HG02763 (cell line): ENCODE measurements at regions not wholly inside any gene's neighbourhood (a gene's known extent, or its start where the extent isn't known, plus 50 kb on each side); places are given as distances from the start of the nearest gene placed in this dataset.

ENCODE experiments used
- ATAC-seq: cut with Tn5 transposase; IDR thresholded peaks from one replicate; pipeline ENCODE4 v1.9.1; 2021; ENCODE audit warnings: mild to moderate bottlenecking, moderate library complexity; ENCODE audit not compliant: unreplicated experiment

- ATAC-seq, result no peak
Measured at GRCh38 chr17:33473061-33473460, 180.0 kb upstream of the ASIC2 start.

- ATAC-seq, result no peak
Measured at GRCh38 chr17:33474789-33475188, 181.7 kb upstream of the ASIC2 start.

- no peak for ATAC-seq
Measured at GRCh38 chr17:33475594-33475993, 182.5 kb upstream of the ASIC2 start.

DNA sequence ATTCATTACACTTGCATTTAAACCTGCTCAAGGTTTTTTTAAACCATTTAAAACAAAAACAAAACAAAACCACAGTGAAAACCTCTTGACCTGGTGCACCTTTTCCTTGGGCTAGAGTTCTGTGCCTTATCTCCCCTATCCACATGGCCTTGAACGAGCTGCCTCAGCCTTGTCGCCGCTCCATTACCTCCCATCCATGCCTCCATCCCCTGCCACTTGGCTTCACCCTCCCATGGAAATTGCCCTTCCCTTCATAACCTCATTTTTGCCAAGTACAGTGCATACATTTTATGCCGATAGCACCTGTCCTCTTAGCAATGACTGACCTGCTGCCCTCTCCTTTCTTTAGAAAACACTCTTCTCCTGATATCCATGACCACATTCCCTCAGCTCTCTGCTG is 188.6 kb upstream of the ASIC2 start:
- ATAC-seq, result no peak

DNA sequence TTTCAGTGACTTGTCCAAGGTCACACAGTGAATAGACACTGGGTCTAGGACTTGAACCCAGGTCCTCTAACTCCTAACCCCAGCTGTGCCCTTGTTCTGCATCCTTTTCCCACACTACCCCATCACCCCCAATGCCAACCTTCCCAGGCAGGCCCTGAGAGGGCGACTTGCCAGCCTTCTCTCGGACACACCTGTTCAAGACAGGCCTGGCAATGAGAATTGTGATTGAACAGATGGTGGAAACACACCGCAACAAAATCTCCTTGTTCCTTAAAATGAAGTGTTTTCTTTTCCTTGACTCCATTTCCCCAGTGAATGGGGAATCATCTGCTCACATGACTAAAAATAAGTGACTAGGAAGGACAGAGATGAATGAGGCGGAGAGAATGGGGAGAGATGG is 189.5 kb upstream of the ASIC2 start:
- ATAC-seq, result no peak

GRCh38 chr17:33484559-33484958 is 191.5 kb upstream of the ASIC2 start:
- no peak for ATAC-seq

- ATAC-seq, result no peak
Measured at GRCh38 chr17:33486135-33486885, 193.2 kb upstream of the ASIC2 start.

GRCh38 chr17:33487187-33487879 is 194.2 kb upstream of the ASIC2 start:
- no peak for ATAC-seq

DNA sequence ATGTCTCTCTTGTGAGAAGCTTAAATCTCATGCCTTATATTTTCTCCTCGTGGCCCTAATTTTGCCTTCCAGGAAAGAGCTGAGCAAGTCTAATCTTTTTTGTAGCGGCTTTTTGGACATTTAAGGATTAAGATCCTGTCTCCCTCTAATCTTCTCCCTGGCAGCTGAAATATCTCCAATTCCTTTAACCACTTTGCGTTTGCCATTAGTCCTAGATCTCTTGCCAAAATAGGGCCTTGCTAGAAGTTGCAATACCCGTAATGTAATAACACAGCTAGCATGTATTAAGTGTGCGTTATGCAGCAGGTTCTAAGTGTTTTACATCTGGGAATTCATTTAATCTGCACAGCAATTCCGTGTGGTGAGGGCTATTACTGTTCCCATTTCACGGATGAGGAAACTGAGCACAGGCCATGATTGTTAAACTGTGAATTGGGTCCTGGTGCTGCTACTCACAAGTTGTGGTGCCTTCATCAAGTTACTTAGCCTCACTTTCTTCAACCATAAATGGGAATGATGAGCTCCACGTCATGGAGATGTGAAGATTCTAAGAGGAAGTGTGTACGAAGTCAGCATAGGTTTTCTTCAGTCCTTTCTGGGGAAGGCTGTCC is 198.9 kb upstream of the ASIC2 start:
- no peak for ATAC-seq

GRCh38 chr17:33492731-33493265 is 199.7 kb upstream of the ASIC2 start:
- no peak for ATAC-seq

- ATAC-seq, result no peak
Measured at GRCh38 chr17:33493566-33493965, 200.5 kb upstream of the ASIC2 start.

- ATAC-seq, result no peak
Measured at GRCh38 chr17:33494151-33494550, 201.1 kb upstream of the ASIC2 start.

GRCh38 chr17:33497623-33498022 is 204.5 kb upstream of the ASIC2 start:
- ATAC-seq, result no peak

DNA sequence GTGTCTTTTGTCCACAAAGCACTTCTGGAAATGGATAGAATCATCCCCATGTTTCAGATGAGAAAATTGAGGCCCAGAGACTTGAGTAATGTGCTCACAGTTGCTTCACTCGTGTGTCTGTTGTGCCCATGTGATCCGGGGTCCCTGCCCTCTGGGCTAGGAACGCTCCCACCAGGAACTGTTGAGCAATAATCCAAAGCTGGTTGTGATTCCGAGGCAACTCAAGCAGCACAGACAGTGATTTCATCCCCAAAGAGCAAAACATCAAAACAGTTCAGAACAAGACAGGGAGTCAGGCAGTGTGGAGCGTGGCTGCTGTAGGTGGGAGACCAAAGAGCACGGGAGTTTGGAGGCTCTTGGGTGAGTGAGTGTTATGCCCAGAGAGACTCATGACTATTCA is 205.0 kb upstream of the ASIC2 start:
- ATAC-seq, result no peak

DNA sequence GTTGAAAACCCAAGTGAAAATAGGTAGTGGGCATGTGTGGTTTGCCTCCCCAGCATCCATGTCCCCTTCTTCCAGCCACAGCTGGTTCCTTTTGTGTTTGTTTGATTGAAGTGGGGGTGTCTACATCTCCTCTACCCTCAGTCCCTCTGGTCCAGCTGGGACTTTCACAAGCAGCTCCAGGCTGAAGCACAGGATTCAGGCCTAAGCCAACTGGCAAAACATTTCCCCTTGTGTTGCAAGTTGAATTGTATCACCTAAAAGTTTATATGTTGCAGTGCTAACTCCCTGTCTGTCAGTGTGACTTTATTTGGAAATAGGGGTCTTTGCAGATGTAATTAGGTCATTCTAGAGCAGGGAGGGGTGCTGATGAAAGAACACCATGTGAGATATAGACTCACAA is 205.9 kb upstream of the ASIC2 start:
- no peak for ATAC-seq

DNA sequence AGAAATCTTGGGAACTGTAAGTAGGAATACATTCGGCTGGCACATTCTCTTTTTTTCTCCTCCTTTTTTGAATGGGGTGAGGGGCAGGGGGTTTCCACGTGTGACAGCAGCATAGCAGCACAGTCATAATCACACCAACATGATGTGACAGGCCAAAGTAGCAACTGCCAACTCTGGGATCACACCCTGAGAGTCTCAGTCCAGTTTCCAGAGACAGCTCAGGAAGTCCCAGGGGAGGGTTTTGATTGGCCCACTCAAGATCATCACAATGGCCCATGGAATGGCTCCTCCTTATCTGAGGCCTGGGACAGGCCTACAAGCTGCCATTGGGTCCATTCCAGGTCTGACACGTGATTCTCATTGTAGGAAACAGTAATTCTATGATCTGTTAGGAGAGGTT is 207.1 kb upstream of the ASIC2 start:
- no peak for ATAC-seq

DNA sequence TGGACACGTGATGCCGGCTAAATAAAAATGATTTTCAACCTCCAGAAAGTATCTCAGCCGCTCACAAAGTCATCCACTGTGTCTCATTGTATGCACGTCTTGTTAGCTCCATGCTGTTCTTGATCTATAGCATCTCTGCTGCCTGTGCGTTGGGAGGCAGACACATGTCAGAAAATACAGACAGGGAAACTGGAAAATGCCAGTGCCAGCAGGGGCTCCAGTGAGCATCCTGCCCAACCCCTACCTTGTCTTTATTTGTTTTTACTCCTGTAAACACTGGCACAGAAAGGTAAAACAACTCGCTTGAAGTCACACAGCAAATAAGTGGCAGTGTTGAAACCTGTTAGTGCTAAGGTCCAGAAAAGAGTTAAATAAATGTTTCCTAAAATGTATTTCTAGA is 208.1 kb upstream of the ASIC2 start:
- no peak for ATAC-seq

DNA sequence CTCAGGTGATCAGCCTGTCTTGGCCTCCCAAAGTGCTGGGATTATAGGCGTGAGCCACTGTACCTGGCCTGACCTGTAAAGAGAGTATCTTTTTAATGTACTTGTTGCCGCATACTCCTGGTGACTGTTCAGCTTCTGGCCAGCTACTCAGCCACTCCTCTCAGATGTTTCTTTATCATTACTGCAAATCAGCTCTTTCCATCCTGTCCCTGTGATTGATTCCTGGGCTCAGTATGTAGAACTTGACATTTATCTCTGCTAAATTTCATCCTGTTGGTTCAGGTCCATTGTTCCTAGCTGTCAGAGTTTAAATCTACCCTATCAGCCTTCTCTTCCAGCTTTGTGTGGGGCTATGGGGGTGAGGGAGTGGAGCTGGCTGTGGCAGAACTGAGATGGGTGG is 211.5 kb upstream of the ASIC2 start:
- no peak for ATAC-seq

- no peak for ATAC-seq
Measured at GRCh38 chr17:33506889-33507650, 214.0 kb upstream of the ASIC2 start.

DNA sequence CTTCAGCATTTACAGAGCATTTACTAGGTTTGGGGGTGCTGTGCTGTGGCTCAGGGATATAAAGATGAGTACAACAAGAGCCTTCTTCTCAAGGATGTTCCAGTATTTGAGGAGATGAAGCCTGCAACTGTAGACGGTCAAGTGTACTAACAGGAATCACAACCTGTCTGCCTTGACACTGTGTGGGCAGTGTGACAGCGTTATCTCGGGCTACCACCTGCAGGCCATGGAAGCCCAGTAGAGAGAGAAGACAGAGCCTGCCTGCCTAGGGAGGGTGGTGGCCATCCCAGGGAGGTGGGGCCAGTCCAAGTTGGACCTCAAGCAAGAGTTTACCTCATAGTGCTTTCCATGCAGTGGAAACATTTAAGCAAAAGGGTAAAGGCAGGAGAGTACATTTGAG is 215.1 kb upstream of the ASIC2 start:
- ATAC-seq, result no peak

GRCh38 chr17:33509331-33509730 is 216.2 kb upstream of the ASIC2 start:
- ATAC-seq, result no peak
